H1 (cell line): ENCODE measurements at regions not wholly inside any gene's neighbourhood (a gene's known extent, or its start where the extent isn't known, plus 50 kb on each side); places are given as distances from the start of the nearest gene placed in this dataset.

ENCODE experiments used
- BACH1 ChIP-seq: IDR thresholded peaks from 2 replicates; pipeline ENCODE4 v1.6.1; 2012; ENCODE audit warnings: low read length, improper control_type of control experiment
- SRF ChIP-seq: IDR thresholded peaks from 2 replicates; pipeline ENCODE4 v1.6.1; 2011; ENCODE audit warnings: mild to moderate bottlenecking, low read depth, low read length, moderate library complexity

GRCh38 chr1:234661317-234661928, 51.4 kb upstream of the IRF2BP2 start (continued):
- no peak for TF ChIP-seq SRF
- TF ChIP-seq BACH1 = no peak
- TF ChIP-seq, all 59 proteins: peak for 0
